ENCODE measurements at regions not wholly inside any gene's neighbourhood (a gene's known extent, or its start where the extent isn't known, plus 50 kb on each side); places are given as distances from the start of the nearest gene placed in this dataset.

GRCh38 chr12:115440438-115440837 is 756.5 kb upstream of the TBX3 start:
- DNase-seq: peak in 1 of 56 donors; percentile 10

GRCh38 chr12:115439008-115439601 is 755.1 kb upstream of the TBX3 start:
- DNase-seq: no peak

- DNase-seq: no peak
Observed at GRCh38 chr12:115438314-115438713, 754.3 kb upstream of the TBX3 start.

GRCh38 chr12:115437061-115437567 is 753.1 kb upstream of the TBX3 start:
- peak in 1 of 56 donors; percentile 4 for DNase-seq

GRCh38 chr12:115433014-115433634 is 749.1 kb upstream of the TBX3 start:
- no peak for DNase-seq

- no peak for DNase-seq
Observed at GRCh38 chr12:115430636-115431035, 746.7 kb upstream of the TBX3 start.

GRCh38 chr12:115426732-115427131 is 742.8 kb upstream of the TBX3 start:
- DNase-seq: no peak

- no peak for DNase-seq
Observed at GRCh38 chr12:115424003-115424402, 740.0 kb upstream of the TBX3 start.

GRCh38 chr12:115423546-115423987 is 739.6 kb upstream of the TBX3 start:
- DNase-seq: no peak

GRCh38 chr12:115422845-115423545 is 739.0 kb upstream of the TBX3 start:
- no peak for DNase-seq

GRCh38 chr12:115421796-115422709 is 738.1 kb upstream of the TBX3 start:
- DNase-seq: no peak

GRCh38 chr12:115421350-115421749 is 737.4 kb upstream of the TBX3 start:
- no peak for DNase-seq

- no peak for DNase-seq
Observed at GRCh38 chr12:115419145-115419646, 735.2 kb upstream of the TBX3 start.

- DNase-seq: no peak
Observed at GRCh38 chr12:115417610-115418009, 733.6 kb upstream of the TBX3 start.

GRCh38 chr12:115416869-115417268 is 732.9 kb upstream of the TBX3 start:
- no peak for DNase-seq

GRCh38 chr12:115413626-115414025 is 729.7 kb upstream of the TBX3 start:
- DNase-seq: no peak

GRCh38 chr12:115412831-115413230 is 728.9 kb upstream of the TBX3 start:
- DNase-seq: no peak

- DNase-seq: no peak
Observed at GRCh38 chr12:115411121-115411520, 727.1 kb upstream of the TBX3 start.

- DNase-seq: no peak
Observed at GRCh38 chr12:115408642-115409041, 724.7 kb upstream of the TBX3 start.

GRCh38 chr12:115407723-115408122 is 723.7 kb upstream of the TBX3 start:
- DNase-seq: no peak

GRCh38 chr12:115407036-115407435 is 723.1 kb upstream of the TBX3 start:
- no peak for DNase-seq
